Medulla oblongata (tissue), 1 donor: ENCODE measurements at regions not wholly inside any gene's neighbourhood (a gene's known extent, or its start where the extent isn't known, plus 50 kb on each side); places are given as distances from the start of the nearest gene placed in this dataset.
"Not testable (repeated sequence)": the region's sequence is repeated elsewhere in the genome, so short reads cannot be mapped to it uniquely, and the experiment has no call there.

Experiments used
- DNase-seq: peaks from one replicate; pipeline ENCODE4 v3.0.0-alpha.2; 2015; ENCODE audit errors: extremely low spot score

- not testable (repeated sequence) for DNase-seq
Measured at GRCh38 chr6:78646542-78647415, 220.6 kb upstream of the IRAK1BP1 start.

GRCh38 chr6:78665819-78666218, 201.5 kb upstream of the IRAK1BP1 start:
- DNase-seq, result not testable (repeated sequence)

- no peak for DNase-seq
Measured at GRCh38 chr6:78666764-78667163, 200.6 kb upstream of the IRAK1BP1 start.

- DNase-seq, result no peak
Measured at GRCh38 chr6:78670156-78670555, 197.2 kb upstream of the IRAK1BP1 start.

GRCh38 chr6:78670802-78671201, 196.5 kb upstream of the IRAK1BP1 start:
- no peak for DNase-seq

- not testable (repeated sequence) for DNase-seq
Measured at GRCh38 chr6:78676069-78677007, 191.0 kb upstream of the IRAK1BP1 start.

GRCh38 chr6:78688668-78689067, 178.7 kb upstream of the IRAK1BP1 start:
- DNase-seq, result no peak

GRCh38 chr6:78693835-78694234, 173.5 kb upstream of the IRAK1BP1 start:
- no peak for DNase-seq

- DNase-seq, result not testable (repeated sequence)
Measured at GRCh38 chr6:78694628-78695027, 172.7 kb upstream of the IRAK1BP1 start.

- DNase-seq, result no peak
Measured at GRCh38 chr6:78700991-78701390, 166.4 kb upstream of the IRAK1BP1 start.

- DNase-seq, result no peak
Measured at GRCh38 chr6:78701407-78701806, 165.9 kb upstream of the IRAK1BP1 start.

- no peak for DNase-seq
Measured at GRCh38 chr6:78709021-78709420, 158.3 kb upstream of the IRAK1BP1 start.

- DNase-seq, result no peak
Measured at GRCh38 chr6:78713564-78713963, 153.8 kb upstream of the IRAK1BP1 start.

GRCh38 chr6:78744144-78744543, 123.2 kb upstream of the IRAK1BP1 start:
- no peak for DNase-seq

- no peak for DNase-seq
Measured at GRCh38 chr6:78746457-78746856, 120.9 kb upstream of the IRAK1BP1 start.

- DNase-seq, result no peak
Measured at GRCh38 chr6:78749326-78749725, 118.0 kb upstream of the IRAK1BP1 start.

- not testable (repeated sequence) for DNase-seq
Measured at GRCh38 chr6:78758297-78758798, 109.0 kb upstream of the IRAK1BP1 start.

- no peak for DNase-seq
Measured at GRCh38 chr6:78768271-78768670, 99.1 kb upstream of the IRAK1BP1 start.

- no peak for DNase-seq
Measured at GRCh38 chr6:78770765-78771164, 96.6 kb upstream of the IRAK1BP1 start.

GRCh38 chr6:78771586-78771985, 95.8 kb upstream of the IRAK1BP1 start:
- DNase-seq, result no peak

GRCh38 chr6:78781001-78781400, 86.3 kb upstream of the IRAK1BP1 start:
- no peak for DNase-seq

GRCh38 chr6:78783366-78783765, 84.0 kb upstream of the IRAK1BP1 start:
- not testable (repeated sequence) for DNase-seq
